Neural progenitor cell (in vitro differentiated cells): ENCODE measurements at regions not wholly inside any gene's neighbourhood (a gene's known extent, or its start where the extent isn't known, plus 50 kb on each side); places are given as distances from the start of the nearest gene placed in this dataset.

ENCODE experiments used
- DNase-seq: peaks from one replicate; pipeline ENCODE4 v3.0.0-alpha.2; 2016; ENCODE audit warnings: low spot score
- H2AFZ ChIP-seq: fragments of 200-600 bp; sonication (generic); replicated peaks from 2 replicates; pipeline ENCODE4 v1.6.1; 2016; ENCODE audit warnings: antibody characterized with exemption
- H3F3A ChIP-seq: fragments of 200-600 bp; sonication (generic); 2 replicates; pipeline ENCODE4 v1.6.1; 2016; ENCODE audit warnings: antibody characterized with exemption, low read depth
- H3K27ac ChIP-seq: fragments of 200-600 bp; sonication (generic); 2 replicates; pipeline ENCODE4 v1.5.1; 2016; ENCODE audit warnings: mild to moderate bottlenecking
- H3K27me3 ChIP-seq: fragments of 200-600 bp; sonication (generic); 2 replicates; pipeline ENCODE4 v1.6.1; 2016; ENCODE audit warnings: mild to moderate bottlenecking, moderate library complexity
- H3K36me3 ChIP-seq: fragments of 200-600 bp; sonication (generic); 2 replicates; pipeline ENCODE4 v1.5.1; 2016
- H3K4me1 ChIP-seq: fragments of 200-600 bp; sonication (generic); 2 replicates; pipeline ENCODE4 v1.6.1; 2016; ENCODE audit warnings: mixed run types
- H3K4me2 ChIP-seq: fragments of 200-600 bp; sonication (generic); 2 replicates; pipeline ENCODE4 v1.6.1; 2016
- H3K4me3 ChIP-seq: fragments of 200-600 bp; sonication (generic); 2 replicates; pipeline ENCODE4 v1.5.1; 2016
- H3K79me2 ChIP-seq: fragments of 200-600 bp; sonication (generic); 2 replicates; pipeline ENCODE4 v1.6.1; 2016; ENCODE audit warnings: low read depth
- H3K9ac ChIP-seq: fragments of 200-600 bp; sonication (generic); 2 replicates; pipeline ENCODE4 v1.6.1; 2016
- H3K9me3 ChIP-seq: fragments of 200-600 bp; sonication (generic); 2 replicates; pipeline ENCODE4 v1.5.1; 2016; ENCODE audit warnings: low read depth
- H4K20me1 ChIP-seq: fragments of 200-600 bp; sonication (generic); 2 replicates; pipeline ENCODE4 v1.6.1; 2016; ENCODE audit warnings: low read depth
- H3K27ac Mint-ChIP-seq: 3 replicates; pipeline ENCODE4 v1.8.0; 2021; ENCODE audit warnings: mixed read lengths
- H3K27me3 Mint-ChIP-seq: 2 replicates; pipeline ENCODE4 v1.8.0; 2022; ENCODE audit warnings: low read depth, mild to moderate bottlenecking, inconsistent platforms, moderate library complexity, mixed read lengths; ENCODE audit not compliant: insufficient read depth
- H3K36me3 Mint-ChIP-seq: 3 replicates; pipeline ENCODE4 v1.8.0; 2021; ENCODE audit warnings: mixed read lengths
- H3K4me1 Mint-ChIP-seq: 3 replicates; pipeline ENCODE4 v1.8.0; 2021; ENCODE audit warnings: mixed read lengths
- H3K4me3 Mint-ChIP-seq: 3 replicates; pipeline ENCODE4 v1.8.0; 2021; ENCODE audit warnings: mild to moderate bottlenecking, moderate library complexity, mixed read lengths
- H3K9me3 Mint-ChIP-seq: 3 replicates; pipeline ENCODE4 v1.8.0; 2020; ENCODE audit warnings: mixed read lengths
- CTCF ChIP-seq: fragments of 200-600 bp; sonication (generic); IDR thresholded peaks from 2 replicates; pipeline ENCODE4 v1.5.1; 2017; ENCODE audit warnings: antibody characterized with exemption, mild to moderate bottlenecking
- EZH2 ChIP-seq: fragments of 200-600 bp; sonication (generic); IDR thresholded peaks from 2 replicates; pipeline ENCODE4 v1.6.1; 2017; ENCODE audit warnings: antibody characterized with exemption, mild to moderate bottlenecking, moderate library complexity
- EZH2phosphoT487 ChIP-seq: fragments of 200-600 bp; sonication (generic); IDR thresholded peaks from 2 replicates; pipeline ENCODE4 v1.6.1; 2017; ENCODE audit warnings: antibody characterized with exemption

GRCh38 chr1:181359012-181359411, 124.3 kb upstream of the CACNA1E start:
- H2AFZ ChIP-seq = no peak overlapping the region
- no peaks in the 10 kb centered on the region for H3K79me2 ChIP-seq
- Mint-ChIP-seq H3K4me1 (no peaks in the 10 kb centered on the region), H3K9me3 (no peaks in the 10 kb centered on the region), H3K4me3 (no peak overlapping the region), H3K36me3 (no peaks in the 10 kb centered on the region), H3K27ac (no peak overlapping the region), H3K27me3 (peaks cover 2% of the 10 kb centered on the region)
- TF ChIP-seq CTCF (no peak), EZH2phosphoT487 (no peak), EZH2 (no peak)
- H3K4me2 ChIP-seq = no peak overlapping the region
- H3K27ac ChIP-seq = no peak overlapping the region
- DNase-seq = no peak
- no peak overlapping the region for H3K4me3 ChIP-seq
- H3F3A ChIP-seq = no peaks in the 10 kb centered on the region
- peaks cover 7% of the 10 kb centered on the region for H3K4me1 ChIP-seq
- H4K20me1 ChIP-seq = no peaks in the 10 kb centered on the region
- H3K36me3 ChIP-seq = no peaks in the 10 kb centered on the region
- no peak overlapping the region for H3K9ac ChIP-seq
- no peaks in the 10 kb centered on the region for H3K9me3 ChIP-seq
- H3K27me3 ChIP-seq = no peaks in the 10 kb centered on the region

GRCh38 chr1:181364801-181365200, 118.5 kb upstream of the CACNA1E start:
- Histone ChIP-seq H3K9me3 (no peaks in the 10 kb centered on the region), H3K27ac (no peak overlapping the region), H3K27me3 (no peaks in the 10 kb centered on the region), H3K9ac (no peak overlapping the region), H3K4me3 (no peak overlapping the region), H3K4me1 (no peaks in the 10 kb centered on the region), H4K20me1 (no peaks in the 10 kb centered on the region), H2AFZ (no peak overlapping the region), H3K4me2 (no peak overlapping the region), H3F3A (no peaks in the 10 kb centered on the region), H3K79me2 (no peaks in the 10 kb centered on the region), H3K36me3 (no peaks in the 10 kb centered on the region)
- H3K27me3 Mint-ChIP-seq = no peaks in the 10 kb centered on the region
- TF ChIP-seq EZH2 = no peak
- no peak overlapping the region for H3K4me3 Mint-ChIP-seq
- no peaks in the 10 kb centered on the region for H3K4me1 Mint-ChIP-seq
- H3K27ac Mint-ChIP-seq = no peak overlapping the region
- no peaks in the 10 kb centered on the region for H3K36me3 Mint-ChIP-seq
- no peaks in the 10 kb centered on the region for H3K9me3 Mint-ChIP-seq
- no peak for DNase-seq

GRCh38 chr1:181366910-181367309, 116.4 kb upstream of the CACNA1E start:
- H3K79me2 ChIP-seq = no peaks in the 10 kb centered on the region
- DNase-seq = no peak
- Mint-ChIP-seq H3K27ac (no peak overlapping the region), H3K27me3 (no peaks in the 10 kb centered on the region), H3K9me3 (peaks cover 1% of the 10 kb centered on the region), H3K4me1 (no peaks in the 10 kb centered on the region), H3K4me3 (no peak overlapping the region), H3K36me3 (no peaks in the 10 kb centered on the region)
- H3K36me3 ChIP-seq = no peaks in the 10 kb centered on the region
- H3K27me3 ChIP-seq = no peaks in the 10 kb centered on the region
- no peak overlapping the region for H3K4me2 ChIP-seq
- no peak overlapping the region for H3K27ac ChIP-seq
- TF ChIP-seq EZH2phosphoT487 = no peak
- TF ChIP-seq EZH2 = no peak
- no peak for TF ChIP-seq CTCF
- H3F3A ChIP-seq = no peaks in the 10 kb centered on the region
- H3K4me1 ChIP-seq = no peaks in the 10 kb centered on the region
- H4K20me1 ChIP-seq = no peaks in the 10 kb centered on the region
- H2AFZ ChIP-seq = no peak overlapping the region
- H3K9ac ChIP-seq = no peak overlapping the region
- H3K4me3 ChIP-seq = no peak overlapping the region
- peaks cover 3% of the 10 kb centered on the region for H3K9me3 ChIP-seq

- no peak overlapping the region for H3K27ac Mint-ChIP-seq
- H3K27me3 Mint-ChIP-seq = no peaks in the 10 kb centered on the region
- Histone ChIP-seq H3K4me3 (no peak overlapping the region), H3K4me2 (no peak overlapping the region), H3K4me1 (no peaks in the 10 kb centered on the region), H3K79me2 (no peaks in the 10 kb centered on the region), H3K9me3 (peaks cover 7% of the 10 kb centered on the region), H2AFZ (no peak overlapping the region), H3F3A (no peaks in the 10 kb centered on the region), H4K20me1 (no peaks in the 10 kb centered on the region), H3K27ac (no peak overlapping the region), H3K36me3 (no peaks in the 10 kb centered on the region), H3K27me3 (no peaks in the 10 kb centered on the region), H3K9ac (no peak overlapping the region)
- H3K4me3 Mint-ChIP-seq = no peak overlapping the region
- no peaks in the 10 kb centered on the region for H3K36me3 Mint-ChIP-seq
- no peak for DNase-seq
- no peaks in the 10 kb centered on the region for H3K4me1 Mint-ChIP-seq
- peaks cover 11% of the 10 kb centered on the region for H3K9me3 Mint-ChIP-seq
- TF ChIP-seq EZH2 (no peak), CTCF (no peak), EZH2phosphoT487 (no peak)
These were observed 113.9 kb upstream of the CACNA1E start for GRCh38 chr1:181369416-181369815.
